Fibroblast of lung (primary cell): ENCODE measurements at regions not wholly inside any gene's neighbourhood (a gene's known extent, or its start where the extent isn't known, plus 50 kb on each side); places are given as distances from the start of the nearest gene placed in this dataset.

ENCODE experiments used
- CTCF ChIP-seq, 2 donors: IDR thresholded peaks in 1 of 2; conservative IDR thresholded peaks in 1 of 2; 1 replicate in 1 of 2; 2 replicates in 1 of 2; pipeline ENCODE4 v1.5.1; 2011 to 2012; ENCODE audit warnings: low read length in 2 of 2, control low read depth in 1 of 2, inconsistent platforms in 1 of 2, low read depth in 1 of 2, mild to moderate bottlenecking in 1 of 2
- EZH2 ChIP-seq: IDR thresholded peaks from 2 replicates; pipeline ENCODE4 v1.5.1; 2012; ENCODE audit warnings: low read length, control low read depth, mild to moderate bottlenecking; ENCODE audit errors: missing control alignments

- TF ChIP-seq CTCF (conservative IDR thresholded peaks at IDR 0.05 in 1 of 2, IDR thresholded peaks at IDR 0.05 in 1 of 2; ENCODE audit: low read depth in 1 of 2, low read length in 2 of 2) (no peak), EZH2 (no peak)
Measured at GRCh38 chr17:71486261-71486660, 634.6 kb upstream of the SOX9 start.
